GM12891 (cell line): ENCODE measurements at regions not wholly inside any gene's neighbourhood (a gene's known extent, or its start where the extent isn't known, plus 50 kb on each side); places are given as distances from the start of the nearest gene placed in this dataset.

Source experiments
- PAX5 ChIP-seq: IDR thresholded peaks from 2 replicates; pipeline ENCODE4 v1.6.1; 2011; ENCODE audit warnings: low read length, moderate library complexity, mild to moderate bottlenecking; ENCODE audit not compliant: insufficient read depth, severe bottlenecking
- POLR2A ChIP-seq: IDR thresholded peaks from 2 replicates; pipeline ENCODE4 v1.6.1; 2011; ENCODE audit warnings: low read depth, low read length, control low read depth
- POLR2AphosphoS5 ChIP-seq: IDR thresholded peaks from 2 replicates; pipeline ENCODE4 v1.6.1; 2011; ENCODE audit warnings: low read depth, low read length, control low read depth
- SPI1 ChIP-seq: IDR thresholded peaks from 2 replicates; pipeline ENCODE4 v1.6.1; 2011; ENCODE audit warnings: low read depth, low read length, control low read depth
- TAF1 ChIP-seq: IDR thresholded peaks from 2 replicates; pipeline ENCODE4 v1.6.1; 2011; ENCODE audit warnings: low read depth, low read length, control low read depth

- no peak for TF ChIP-seq SPI1
- TF ChIP-seq PAX5 = no peak
- no peak for TF ChIP-seq POLR2A
- TF ChIP-seq POLR2AphosphoS5 = no peak
- TF ChIP-seq TAF1 = no peak
Measured at GRCh38 chr2:118524911-118525310, 322.5 kb downstream of the EN1 start.
